NCI-H1930 (cell line): ENCODE measurements at regions not wholly inside any gene's neighbourhood (a gene's known extent, or its start where the extent isn't known, plus 50 kb on each side); places are given as distances from the start of the nearest gene placed in this dataset.
"Not testable (repeated sequence)": the region's sequence is repeated elsewhere in the genome, so short reads cannot be mapped to it uniquely, and the experiment has no call there.

Experiments used
- DNase-seq, 2 experiments: peaks; one replicate each; lab custom pipeline; 2025; lab: John Stamatoyannopoulos, UW

GRCh38 chr2:16221461-16222010 is 281.2 kb downstream of the MYCN start:
- no peak for DNase-seq

GRCh38 chr2:16219292-16219975 is 279.1 kb downstream of the MYCN start:
- no peak for DNase-seq

- DNase-seq, result no peak
Measured at GRCh38 chr2:16218625-16219024, 278.3 kb downstream of the MYCN start.

- no peak for DNase-seq
Measured at GRCh38 chr2:16218161-16218560, 277.8 kb downstream of the MYCN start.

- not testable (repeated sequence) for DNase-seq
Measured at GRCh38 chr2:16217741-16218140, 277.4 kb downstream of the MYCN start.

- no peak for DNase-seq
Measured at GRCh38 chr2:16217291-16217690, 276.9 kb downstream of the MYCN start.

GRCh38 chr2:16216558-16216945 is 276.2 kb downstream of the MYCN start:
- no peak for DNase-seq

GRCh38 chr2:16215902-16216557 is 275.7 kb downstream of the MYCN start:
- DNase-seq, result no peak

GRCh38 chr2:16214861-16215260 is 274.5 kb downstream of the MYCN start:
- DNase-seq, result no peak

GRCh38 chr2:16214391-16214790 is 274.0 kb downstream of the MYCN start:
- DNase-seq, result no peak

- DNase-seq, result no peak
Measured at GRCh38 chr2:16212321-16212720, 272.0 kb downstream of the MYCN start.

GRCh38 chr2:16211341-16211740 is 271.0 kb downstream of the MYCN start:
- no peak for DNase-seq

GRCh38 chr2:16210841-16211240 is 270.5 kb downstream of the MYCN start:
- DNase-seq, result no peak

GRCh38 chr2:16209799-16210198 is 269.4 kb downstream of the MYCN start:
- DNase-seq, result no peak

GRCh38 chr2:16208921-16209320 is 268.6 kb downstream of the MYCN start:
- DNase-seq, result no peak

GRCh38 chr2:16208241-16208797 is 268.0 kb downstream of the MYCN start:
- no peak for DNase-seq

GRCh38 chr2:16207611-16208010 is 267.3 kb downstream of the MYCN start:
- DNase-seq, result no peak

- no peak for DNase-seq
Measured at GRCh38 chr2:16207151-16207550, 266.8 kb downstream of the MYCN start.

GRCh38 chr2:16206191-16206944 is 266.0 kb downstream of the MYCN start:
- DNase-seq, result no peak

GRCh38 chr2:16205631-16206030 is 265.3 kb downstream of the MYCN start:
- no peak for DNase-seq

GRCh38 chr2:16204886-16205620 is 264.7 kb downstream of the MYCN start:
- no peak for DNase-seq

GRCh38 chr2:16204251-16204650 is 263.9 kb downstream of the MYCN start:
- DNase-seq, result no peak
